NT2/D1 (cell line): ENCODE measurements at regions not wholly inside any gene's neighbourhood (a gene's known extent, or its start where the extent isn't known, plus 50 kb on each side); places are given as distances from the start of the nearest gene placed in this dataset.

Experiments used
- SUZ12 ChIP-seq: IDR thresholded peaks from 2 replicates; pipeline ENCODE4 v1.6.1; 2011; ENCODE audit not compliant: insufficient read length, insufficient read depth; ENCODE audit errors: extremely low read depth
- YY1 ChIP-seq: IDR thresholded peaks from 2 replicates; pipeline ENCODE4 v1.6.1; 2011; ENCODE audit not compliant: insufficient read length, insufficient read depth
- ZNF274 ChIP-seq: IDR thresholded peaks from 2 replicates; pipeline ENCODE4 v1.6.1; 2011; ENCODE audit warnings: mild to moderate bottlenecking, low read depth, low read length

DNA sequence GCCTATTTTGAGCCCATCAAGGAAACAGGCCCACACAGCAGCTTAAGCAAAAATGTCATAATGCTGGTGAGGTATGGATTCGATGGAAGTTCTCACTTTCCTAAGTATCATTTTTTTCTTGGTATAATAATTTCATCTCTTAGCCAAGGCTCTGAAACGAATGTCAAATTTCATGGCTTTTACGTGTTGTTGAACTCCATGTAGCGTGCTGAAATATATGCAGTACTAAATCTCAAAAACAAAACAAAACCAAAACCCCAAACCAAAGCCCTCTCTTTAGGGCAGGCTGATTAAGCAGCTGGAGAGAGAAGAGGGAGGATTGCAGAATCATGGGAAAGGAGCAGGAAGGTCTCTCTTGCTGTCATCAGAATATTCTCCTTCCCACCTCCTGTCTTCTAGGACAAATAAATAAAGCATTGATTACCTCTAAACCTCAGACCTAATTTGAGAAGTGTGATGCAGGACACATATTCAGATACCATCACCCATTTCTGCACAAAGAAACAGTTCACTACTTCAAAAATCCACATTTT is 58.3 kb downstream of the TMEM174 start:
- TF ChIP-seq ZNF274 (no peak), YY1 (no peak), SUZ12 (no peak)
